ENCODE measurements at regions not wholly inside any gene's neighbourhood (a gene's known extent, or its start where the extent isn't known, plus 50 kb on each side); places are given as distances from the start of the nearest gene placed in this dataset.

- no peak for TF ChIP-seq CTCF (IDR thresholded peaks at IDR 0.05)
- no peak for TF ChIP-seq EP300 (IDR thresholded peaks at IDR 0.05)
- no peak for TF ChIP-seq POLR2AphosphoS5 (IDR thresholded peaks at IDR 0.05)
These were observed 119.7 kb downstream of the GGTLC2 start for GRCh38 chr22:22764085-22764484.

Measured in gastroesophageal sphincter (tissue), 3 donors.